NCI-H69 (cell line): ENCODE measurements at regions not wholly inside any gene's neighbourhood (a gene's known extent, or its start where the extent isn't known, plus 50 kb on each side); places are given as distances from the start of the nearest gene placed in this dataset.

Source experiments
- DNase-seq: peaks from one replicate; lab custom pipeline; 2025; lab: John Stamatoyannopoulos, UW

- no peak for DNase-seq
These were observed 1791.8 kb upstream of the WWC1 start for GRCh38 chr5:166499447-166500240.

- DNase-seq: peak; percentile 37
These were observed 1787.9 kb upstream of the WWC1 start for GRCh38 chr5:166503506-166503905.

DNA sequence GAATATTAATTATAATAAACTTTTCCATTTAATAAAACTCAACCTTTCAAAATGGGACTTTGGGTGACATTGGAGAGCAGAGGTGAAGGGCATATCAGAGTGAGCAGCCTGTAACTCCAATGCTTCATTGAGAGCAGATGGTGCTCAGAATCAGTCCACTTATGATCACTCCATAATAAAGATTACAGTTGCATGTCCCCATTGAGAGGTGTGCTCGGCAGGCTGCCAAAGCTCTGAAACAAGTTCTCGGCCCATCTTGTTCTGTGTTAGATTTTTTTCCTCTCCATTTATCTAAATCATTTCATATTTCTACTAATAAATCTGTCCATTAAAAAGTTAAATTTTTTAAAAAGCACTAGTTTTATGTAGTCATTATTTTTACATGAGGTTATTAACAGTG is 1786.4 kb upstream of the WWC1 start:
- peak; percentile 50 for DNase-seq

DNA sequence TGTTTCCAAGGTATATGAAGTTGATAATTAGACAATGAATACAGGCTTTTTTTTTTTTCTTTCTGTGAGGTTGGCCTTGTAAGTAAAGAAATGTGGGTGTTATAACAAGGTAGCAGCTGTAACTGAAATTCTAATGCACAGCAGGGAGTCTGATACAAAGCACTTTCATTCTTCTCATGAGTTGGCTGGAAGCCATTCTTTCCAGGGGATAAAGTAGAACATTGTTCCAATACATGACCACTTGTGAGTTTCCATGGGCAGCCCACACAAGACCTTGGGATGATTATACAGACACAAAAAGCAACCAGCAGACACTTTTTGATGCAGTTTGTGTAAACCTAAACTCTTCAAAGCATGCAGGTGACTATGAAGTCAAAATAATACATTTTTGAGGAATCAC is 1785.9 kb upstream of the WWC1 start:
- DNase-seq: peak; percentile 76

DNA sequence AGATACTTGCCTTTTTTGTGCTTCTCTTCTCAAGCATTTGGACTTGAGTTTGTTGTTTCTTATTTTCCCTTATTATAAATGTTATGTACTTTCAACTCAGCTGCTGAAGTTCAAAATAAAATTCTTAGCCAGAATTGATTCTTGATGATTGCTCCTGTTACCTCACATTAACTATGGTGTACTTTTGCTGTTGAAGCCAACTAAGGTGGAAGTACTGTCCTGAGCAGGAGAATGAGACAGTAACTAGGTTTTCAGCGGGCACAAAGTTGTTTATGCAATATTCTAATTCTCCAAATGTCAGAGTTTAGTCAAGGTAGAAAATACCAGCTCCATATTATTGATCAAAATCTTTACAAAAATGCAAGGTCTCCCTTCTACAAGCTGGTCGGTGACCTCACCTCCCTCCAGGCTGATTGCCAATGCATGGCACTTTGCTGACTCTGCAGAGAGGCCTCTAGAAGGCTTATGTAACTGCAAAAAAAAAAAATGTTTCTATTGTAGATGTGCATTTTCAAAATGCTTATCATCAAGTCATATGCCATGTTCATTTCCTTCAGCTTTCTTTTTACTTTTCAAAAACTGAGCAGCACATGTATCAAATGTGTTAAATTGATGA is 1783.5 kb upstream of the WWC1 start:
- DNase-seq: no peak

GRCh38 chr5:166509085-166509484 is 1782.4 kb upstream of the WWC1 start:
- no peak for DNase-seq

DNA sequence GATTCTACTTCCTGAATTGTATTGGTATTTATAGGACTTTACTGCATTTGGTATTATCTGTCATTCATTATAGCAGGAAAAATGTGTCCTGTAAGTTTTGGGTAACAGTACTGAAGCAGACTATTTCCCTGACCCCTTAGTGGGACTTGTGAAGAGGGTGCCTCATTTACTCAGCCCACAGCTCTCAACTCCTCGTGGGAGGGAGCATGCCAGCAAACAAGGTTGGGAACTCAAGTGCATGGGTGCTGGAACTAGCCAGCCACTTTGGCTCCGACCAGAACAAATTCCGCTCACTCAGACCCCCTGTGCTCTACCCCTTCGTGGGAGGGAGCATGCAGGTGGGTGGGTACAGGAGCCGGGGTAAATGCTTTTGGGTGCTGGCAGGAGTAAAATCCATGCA is 1773.5 kb upstream of the WWC1 start:
- no peak for DNase-seq

GRCh38 chr5:166523206-166523605 is 1768.2 kb upstream of the WWC1 start:
- DNase-seq: no peak

- no peak for DNase-seq
These were observed 1762.2 kb upstream of the WWC1 start for GRCh38 chr5:166529200-166529599.

DNA sequence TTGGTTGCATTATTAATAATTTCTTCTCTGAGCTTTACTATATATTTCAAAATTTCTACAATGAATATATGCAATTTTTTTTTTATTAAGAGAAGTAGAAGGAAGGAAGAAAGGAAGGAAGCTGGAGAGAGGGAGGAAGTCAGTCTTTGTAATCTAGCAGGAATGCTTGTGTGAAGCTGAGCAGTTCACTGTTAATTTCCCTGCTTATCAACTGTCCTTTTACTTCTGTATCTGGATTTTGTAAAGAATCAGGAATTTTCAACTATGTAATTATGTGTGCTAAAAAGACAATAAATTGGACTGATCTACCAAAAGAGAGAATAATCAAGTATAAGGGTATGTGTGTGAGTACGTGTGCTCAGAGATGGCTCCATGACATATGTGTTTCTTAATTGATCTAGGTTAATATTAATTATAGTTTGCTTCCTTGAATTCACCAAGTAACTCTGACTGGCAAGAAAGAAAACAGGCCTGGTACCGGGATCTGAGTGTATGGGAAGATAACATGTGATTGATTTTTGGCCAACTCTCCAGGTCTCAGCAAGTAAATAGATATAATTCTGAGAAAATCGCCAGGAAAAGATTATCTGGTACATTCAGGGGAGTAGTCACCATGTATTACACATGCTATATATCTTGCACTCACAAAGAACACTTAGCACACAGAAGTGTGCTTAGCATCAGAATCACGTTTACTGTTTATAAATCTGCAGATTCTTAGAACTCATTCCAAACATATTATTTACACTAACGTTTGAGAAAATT is 1758.8 kb upstream of the WWC1 start:
- DNase-seq: no peak

GRCh38 chr5:166535641-166536040 is 1755.8 kb upstream of the WWC1 start:
- peak; percentile 93 for DNase-seq

DNA sequence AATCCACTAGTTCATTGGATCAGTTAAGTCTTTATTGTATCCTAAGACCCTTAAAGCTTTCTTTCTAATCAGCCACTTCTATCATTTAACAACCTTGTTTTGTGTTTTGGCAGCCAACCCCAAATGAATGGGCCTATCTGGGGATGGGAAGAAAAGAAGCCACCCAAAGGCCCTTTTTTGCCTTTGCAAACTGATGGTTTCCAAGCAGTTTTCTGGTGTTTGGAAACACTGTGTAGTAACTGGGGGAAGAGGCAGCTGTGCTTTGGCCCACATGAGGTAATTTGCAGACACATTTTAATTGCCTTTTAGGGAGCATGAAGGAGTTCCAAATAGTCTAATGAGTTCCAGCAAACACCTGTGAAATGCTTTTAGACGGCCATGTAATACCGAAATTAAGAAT is 1751.3 kb upstream of the WWC1 start:
- peak; percentile 36 for DNase-seq

DNA sequence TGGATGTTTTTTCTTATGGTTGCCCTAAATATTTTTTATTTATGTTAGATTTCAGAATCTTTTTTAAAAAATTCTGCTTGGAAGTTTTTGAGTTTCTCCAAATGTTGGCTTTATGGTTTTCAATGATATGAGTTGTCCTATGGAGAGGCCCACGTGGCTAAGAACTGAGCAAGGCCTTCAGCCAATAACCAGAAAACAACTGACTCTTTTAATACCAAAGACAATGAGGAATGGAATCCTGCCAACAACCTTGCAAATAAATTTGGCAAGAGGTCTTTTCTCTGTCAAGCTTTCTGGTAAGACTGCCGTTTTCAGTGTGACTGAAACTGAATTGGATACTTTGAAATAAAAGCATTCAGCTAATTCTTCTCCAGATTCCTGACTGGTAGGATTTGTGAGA is 1740.1 kb upstream of the WWC1 start:
- peak; percentile 53 for DNase-seq

GRCh38 chr5:166553778-166554177 is 1737.7 kb upstream of the WWC1 start:
- no peak for DNase-seq

GRCh38 chr5:166561759-166562158 is 1729.7 kb upstream of the WWC1 start:
- peak; percentile 49 for DNase-seq

DNA sequence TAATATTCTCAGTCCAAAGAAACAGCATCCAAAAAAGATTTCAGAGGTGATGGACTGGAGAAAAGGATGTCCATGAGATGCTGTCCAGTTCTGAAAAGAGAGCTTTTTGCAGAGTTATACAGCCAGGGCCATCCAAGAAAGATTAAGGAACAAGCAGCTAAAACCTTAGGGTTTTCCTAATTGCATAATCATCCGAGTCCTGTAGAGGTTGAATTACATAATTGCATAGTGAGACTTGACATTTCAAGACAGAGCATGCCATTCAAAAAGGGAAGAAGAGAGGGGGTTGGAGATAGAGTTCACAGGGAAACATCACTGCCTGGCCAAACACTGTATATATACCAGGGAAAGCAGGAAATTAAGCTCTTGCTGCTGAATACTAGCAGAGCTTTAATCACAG is 1729.2 kb upstream of the WWC1 start:
- peak; percentile 84 for DNase-seq

DNA sequence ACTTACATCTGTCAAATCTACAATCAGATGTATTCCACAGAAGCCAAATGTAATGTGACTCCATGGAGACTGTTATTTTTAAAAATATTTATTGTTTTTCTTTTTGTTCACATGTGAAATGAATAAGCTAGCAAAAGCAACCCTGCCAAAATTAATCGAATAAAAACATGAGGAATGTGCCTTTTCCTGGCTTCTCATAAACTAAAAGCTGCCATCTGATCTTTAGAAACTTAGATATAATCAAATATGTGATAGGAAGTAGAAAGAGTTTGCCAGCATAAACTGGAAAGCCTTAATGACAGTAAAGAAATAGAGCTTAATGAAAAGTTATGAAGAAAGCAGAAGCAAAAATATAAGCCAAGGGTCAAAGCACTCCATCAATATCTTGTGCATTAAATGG is 1724.7 kb upstream of the WWC1 start:
- DNase-seq: no peak

- DNase-seq: no peak
These were observed 1720.6 kb upstream of the WWC1 start for GRCh38 chr5:166570865-166571264.

- no peak for DNase-seq
These were observed 1719.8 kb upstream of the WWC1 start for GRCh38 chr5:166571668-166572067.

- no peak for DNase-seq
These were observed 1715.1 kb upstream of the WWC1 start for GRCh38 chr5:166576323-166576722.

- DNase-seq: no peak
These were observed 1709.6 kb upstream of the WWC1 start for GRCh38 chr5:166581826-166582225.

- DNase-seq: no peak
These were observed 1709.0 kb upstream of the WWC1 start for GRCh38 chr5:166582416-166582815.

DNA sequence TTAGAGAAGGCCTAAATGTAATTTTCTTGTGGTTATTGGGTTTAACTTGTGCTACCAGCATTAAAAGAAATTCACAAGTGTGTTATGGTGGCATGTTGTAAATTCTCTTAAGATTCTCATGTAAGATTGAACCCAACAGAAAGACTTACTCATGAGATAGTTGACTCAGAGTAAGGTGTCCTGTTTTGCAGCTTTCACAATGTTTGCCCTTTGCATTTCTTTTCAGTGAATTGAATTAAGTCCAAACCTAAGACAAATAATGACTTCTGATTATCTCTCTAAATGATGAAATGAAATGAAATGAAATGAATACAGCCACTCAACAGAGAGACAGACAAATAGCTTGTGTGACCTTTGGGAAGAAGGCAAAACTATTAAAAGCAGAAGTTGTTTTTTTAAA is 1696.9 kb upstream of the WWC1 start:
- no peak for DNase-seq
